GM08714 (cell line): ENCODE measurements at regions not wholly inside any gene's neighbourhood (a gene's known extent, or its start where the extent isn't known, plus 50 kb on each side); places are given as distances from the start of the nearest gene placed in this dataset.
"Not testable (repeated sequence)": the region's sequence is repeated elsewhere in the genome, so short reads cannot be mapped to it uniquely, and the experiment has no call there.

ENCODE experiments used
- H3K4me3 ChIP-seq: fragments of 200-500 bp; sonication (Bioruptor generic); 2 replicates; pipeline ENCODE4 v1.5.1; 2014; ENCODE audit warnings: mild to moderate bottlenecking, low read length, inconsistent platforms
- ZNF274 ChIP-seq: IDR thresholded peaks from 2 replicates; pipeline ENCODE4 v1.6.1; 2012; ENCODE audit warnings: mild to moderate bottlenecking, low read depth, low read length

DNA sequence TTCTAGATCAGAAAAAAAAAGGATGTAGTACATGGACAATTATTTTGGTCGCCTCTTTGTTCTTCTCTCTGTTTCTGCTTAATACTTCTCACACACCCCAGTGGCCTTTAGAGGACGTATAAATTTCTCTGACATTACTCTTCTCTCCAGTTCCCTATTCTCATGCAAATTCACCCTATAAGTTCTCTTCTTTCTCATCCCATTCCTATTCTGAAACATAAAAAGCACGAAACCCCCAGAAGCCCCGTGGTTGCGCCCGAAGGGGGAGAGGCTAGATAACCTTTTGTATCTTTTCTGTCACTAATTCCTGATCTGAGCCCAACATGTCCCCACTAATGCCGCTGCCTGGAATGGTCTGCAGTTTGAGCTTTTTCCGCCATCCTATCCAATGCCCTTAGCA lies 136.9 kb downstream of the SKIDA1 start:
- TF ChIP-seq ZNF274, result no peak
- no peak overlapping the region for H3K4me3 ChIP-seq

DNA sequence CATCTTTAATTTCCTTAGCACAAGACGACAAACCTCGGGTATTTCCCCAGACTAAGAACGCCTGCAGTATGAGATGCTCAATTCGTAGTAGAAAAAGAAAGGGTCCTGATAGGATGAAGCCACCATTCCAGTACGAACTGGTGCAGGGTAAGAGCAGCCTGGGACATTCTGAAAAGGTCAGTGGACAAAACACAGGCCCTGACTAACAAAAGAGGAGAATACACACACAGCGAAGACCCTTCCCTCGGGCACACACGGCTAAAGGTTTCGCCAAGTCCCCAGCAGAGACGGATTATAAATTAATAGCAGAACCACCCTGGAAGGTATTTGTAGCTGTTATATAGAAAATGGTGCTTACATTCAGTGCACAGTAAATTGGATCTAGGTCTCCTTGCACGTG lies 137.6 kb downstream of the SKIDA1 start:
- TF ChIP-seq ZNF274, result no peak
- no peak overlapping the region for H3K4me3 ChIP-seq

DNA sequence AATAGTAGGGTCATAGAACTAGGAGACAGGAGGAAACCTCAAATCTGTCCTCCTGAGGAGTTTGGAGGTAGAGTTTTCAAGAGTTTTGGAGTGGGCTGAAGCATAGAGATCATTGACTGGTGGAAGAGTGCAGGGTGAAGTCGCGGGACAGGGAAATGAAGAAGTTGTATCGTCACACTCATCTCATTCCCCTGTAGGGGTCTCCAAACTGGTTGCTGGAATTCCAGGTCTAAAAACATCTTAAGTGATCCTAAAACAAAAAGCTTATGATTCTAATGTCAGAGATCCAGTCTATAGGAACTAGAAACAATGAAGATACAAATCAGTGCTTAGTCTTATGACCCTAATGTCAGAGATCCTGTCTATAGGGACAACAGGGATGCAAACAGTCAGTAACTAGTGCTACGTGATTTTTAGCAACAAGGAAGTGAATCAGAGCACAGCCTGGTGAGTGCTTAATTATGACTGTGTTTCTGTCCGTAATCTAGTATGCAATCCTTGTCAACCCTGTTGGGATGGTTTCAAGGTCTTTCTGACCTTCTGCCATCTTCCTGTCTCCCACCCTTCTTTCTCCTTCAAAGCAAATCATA lies 139.4 kb downstream of the SKIDA1 start:
- H3K4me3 ChIP-seq, result no peak overlapping the region
- no peak for TF ChIP-seq ZNF274

DNA sequence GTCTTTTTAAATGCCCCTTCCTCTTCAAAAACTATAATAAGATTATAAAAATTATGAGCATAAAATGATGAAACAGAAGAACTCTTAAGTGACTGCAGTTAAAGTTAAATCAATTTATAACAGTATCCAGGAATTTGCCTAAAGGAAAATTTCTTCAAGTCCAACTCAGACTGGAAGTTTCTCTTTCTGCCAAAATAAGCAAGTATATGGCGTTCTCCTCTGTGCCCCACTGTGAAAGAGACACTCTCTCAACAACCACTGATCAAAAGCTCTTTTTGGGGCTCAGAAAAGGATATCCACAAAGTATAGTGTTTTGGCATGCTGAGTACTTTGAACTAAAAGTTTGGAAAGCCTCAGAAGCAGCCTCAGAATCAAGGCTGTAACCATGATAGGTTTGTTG lies 139.9 kb downstream of the SKIDA1 start:
- TF ChIP-seq ZNF274, result no peak
- no peak overlapping the region for H3K4me3 ChIP-seq

- TF ChIP-seq ZNF274, result no peak
- H3K4me3 ChIP-seq, result no peak overlapping the region
Observed at GRCh38 chr10:21379143-21379542, 146.3 kb downstream of the SKIDA1 start.

GRCh38 chr10:21375274-21375673 lies 150.2 kb downstream of the SKIDA1 start:
- H3K4me3 ChIP-seq, result not testable (repeated sequence)

- not testable (repeated sequence) for H3K4me3 ChIP-seq
Observed at GRCh38 chr10:21373881-21374280, 151.6 kb downstream of the SKIDA1 start.

- H3K4me3 ChIP-seq, result no peak overlapping the region
- TF ChIP-seq ZNF274, result no peak
Observed at GRCh38 chr10:21372651-21373410, 152.7 kb downstream of the SKIDA1 start.

DNA sequence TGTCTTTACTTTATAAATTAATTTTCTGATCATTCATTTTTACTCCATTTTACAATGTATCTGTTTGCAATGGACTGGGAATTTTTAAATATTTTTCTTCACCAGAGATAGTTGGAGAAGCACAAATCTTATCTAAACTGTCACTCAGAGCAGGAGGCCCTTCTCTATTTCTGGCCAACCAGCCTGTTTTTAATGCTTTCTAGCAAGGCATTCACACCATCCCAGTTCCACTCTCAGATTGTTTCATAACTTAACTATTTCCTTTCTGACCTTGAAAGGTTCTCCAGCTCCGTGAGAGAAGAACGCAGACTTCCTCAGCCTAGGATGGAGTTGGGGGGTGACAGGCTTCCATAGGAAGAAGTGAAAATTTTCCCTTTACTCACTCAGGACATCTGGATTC lies 155.8 kb downstream of the SKIDA1 start:
- no peak for TF ChIP-seq ZNF274
- no peak overlapping the region for H3K4me3 ChIP-seq

- no peak overlapping the region for H3K4me3 ChIP-seq
- no peak for TF ChIP-seq ZNF274
Observed at GRCh38 chr10:21368728-21369425, 156.6 kb downstream of the SKIDA1 start.

DNA sequence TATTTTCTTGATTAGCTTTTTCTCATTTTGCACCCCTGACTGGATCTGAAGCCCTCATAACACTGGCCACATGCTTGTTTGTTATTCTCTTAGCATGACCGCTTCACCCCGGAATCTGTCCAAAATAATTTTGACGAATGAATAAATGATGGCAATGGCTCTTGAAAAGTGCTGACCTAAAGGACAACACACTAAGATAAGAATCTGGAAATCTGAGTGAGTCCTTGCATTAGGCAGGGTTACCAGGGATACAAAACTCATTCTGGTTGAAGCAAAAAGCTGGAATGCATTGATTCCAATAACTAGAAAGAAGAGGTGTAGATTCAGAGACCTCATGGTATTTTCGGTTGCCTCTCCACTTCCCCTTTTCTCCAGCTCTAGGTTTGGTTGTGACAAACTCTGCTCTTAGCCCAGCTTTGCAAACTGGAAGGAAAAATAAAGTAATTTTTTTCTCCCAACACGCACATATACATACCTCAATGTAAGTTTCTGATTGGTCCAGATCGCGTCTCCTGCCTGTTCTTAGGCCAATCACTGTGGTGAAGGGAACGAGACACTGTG lies 157.4 kb downstream of the SKIDA1 start:
- H3K4me3 ChIP-seq, result no peak overlapping the region
- TF ChIP-seq ZNF274, result no peak

- not testable (repeated sequence) for H3K4me3 ChIP-seq
Observed at GRCh38 chr10:21366108-21366507, 159.4 kb downstream of the SKIDA1 start.

DNA sequence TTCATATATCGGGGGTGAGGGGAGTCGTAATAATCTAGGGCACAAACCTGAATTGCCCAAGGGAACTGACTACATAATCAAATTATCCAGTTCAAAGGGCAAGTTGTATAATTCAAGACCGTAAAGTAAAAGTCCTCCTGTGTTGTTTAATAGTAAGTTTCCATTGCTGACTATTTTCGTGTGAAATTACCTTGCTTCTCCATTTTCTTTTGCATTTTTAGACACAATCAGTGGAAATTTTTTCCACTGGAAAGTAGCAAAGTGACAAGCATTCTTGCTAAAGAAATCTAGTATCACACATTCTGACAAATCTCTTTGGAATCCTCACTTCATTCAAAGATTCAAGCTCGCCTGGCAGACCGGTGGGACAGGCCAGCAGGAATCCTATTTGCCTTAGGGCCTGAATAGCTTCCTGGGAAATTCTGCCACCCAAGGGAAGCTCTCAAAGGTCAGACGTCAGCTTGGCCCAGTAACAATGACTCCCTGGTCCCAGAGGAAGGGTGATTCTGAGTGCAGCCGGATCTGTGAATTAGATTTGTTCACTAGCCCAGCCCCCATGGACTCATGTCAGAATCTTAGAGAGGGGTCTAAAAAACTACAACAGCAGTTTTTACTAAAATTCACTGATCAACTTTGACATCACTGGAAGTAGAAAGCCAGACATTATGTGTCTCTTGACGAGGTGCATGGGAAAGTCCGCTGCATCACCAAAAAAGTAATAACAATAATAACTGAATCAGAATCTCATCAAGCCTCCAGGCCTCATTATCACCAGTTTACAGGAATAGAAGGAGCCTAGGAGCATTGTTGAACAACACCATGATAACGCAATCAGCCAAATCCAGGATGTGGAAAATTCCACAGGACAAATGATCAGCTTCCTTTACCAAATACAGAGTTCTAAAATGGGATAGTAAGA lies 161.0 kb downstream of the SKIDA1 start:
- no peak overlapping the region for H3K4me3 ChIP-seq
- TF ChIP-seq ZNF274, result no peak

DNA sequence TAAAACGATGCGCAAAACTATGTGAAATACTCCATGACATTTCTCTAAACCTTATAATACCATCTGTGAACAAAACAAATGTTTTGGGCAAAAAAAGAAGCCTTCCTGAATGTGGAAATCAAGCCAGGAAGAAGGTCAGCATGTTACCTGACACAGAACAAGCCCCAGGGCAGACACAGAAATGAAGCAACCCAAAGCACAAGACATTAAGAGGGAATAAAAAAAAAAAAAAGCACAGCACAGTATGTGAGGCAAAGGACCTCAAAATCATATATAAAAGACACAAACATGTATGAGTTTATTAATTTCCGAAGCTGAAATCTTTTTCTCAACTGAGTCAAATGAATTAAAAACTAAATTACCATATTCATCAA lies 161.8 kb downstream of the SKIDA1 start:
- H3K4me3 ChIP-seq, result no peak overlapping the region
- no peak for TF ChIP-seq ZNF274
